Testis (tissue), 2 donors: ENCODE measurements at regions not wholly inside any gene's neighbourhood (a gene's known extent, or its start where the extent isn't known, plus 50 kb on each side); places are given as distances from the start of the nearest gene placed in this dataset.
A peak's percentile ranks its signal among the peaks of the same experiment; 100 is the strongest.

Experiments used
- DNase-seq: peaks from one replicate; pipeline ENCODE4 v3.0.0-alpha.2; 2019
- H3K27ac ChIP-seq, 2 donors: fragments of 200-600 bp; sonication (generic); one replicate each; pipeline ENCODE4 v1.5.1; 2019
- H3K27me3 ChIP-seq: fragments of 200-600 bp; sonication (generic); one replicate; pipeline ENCODE4 v1.5.1; 2019
- H3K36me3 ChIP-seq: fragments of 200-600 bp; sonication (generic); one replicate; pipeline ENCODE4 v1.5.1; 2017; ENCODE audit warnings: low read depth; ENCODE audit errors: missing control alignments
- H3K4me1 ChIP-seq: fragments of 200-600 bp; sonication (generic); one replicate; pipeline ENCODE4 v1.5.1; 2019
- H3K4me3 ChIP-seq, 2 donors: fragments of 200-600 bp; sonication (generic); one replicate each; pipeline ENCODE4 v1.5.1; 2017 to 2019
- H3K9me3 ChIP-seq: fragments of 200-600 bp; sonication (generic); one replicate; pipeline ENCODE4 v1.5.1; 2017
- CTCF ChIP-seq, 3 experiments: fragments of 450-650 bp in 2 of 3; fragments of 200-600 bp in 1 of 3; sonication (generic) in 1 of 3; IDR thresholded peaks; one replicate each; pipeline ENCODE4 v1.5.1; 2016 to 2019; ENCODE audit warnings: antibody characterized with exemption in 3 of 3, mild to moderate bottlenecking in 2 of 3, moderate library complexity in 1 of 3
- POLR2A ChIP-seq: fragments of 450-650 bp; IDR thresholded peaks from one replicate; pipeline ENCODE4 v1.6.1; 2017; ENCODE audit warnings: antibody characterized with exemption, mild to moderate bottlenecking, moderate library complexity
- WGBS, 2 donors: methylation state at CpG; one replicate each; pipeline ENCODE4 v1.1.5; 2018; 5-methylcytosine and 5-hydroxymethylcytosine counted together
- intact Hi-C: fragments of 100-400 bp; cut with DNase I; formaldehyde crosslinking; loops from one replicate; pipeline ENCODE4 v1.15.1; 2023; ENCODE audit warnings: low total_unique reads

GRCh38 chr5:72604111-72604797, 97.0 kb upstream of the ZNF366 start:
- Histone ChIP-seq H3K27me3 (no peaks in the 10 kb centered on the region), H3K4me1 (peaks cover 5% of the 10 kb centered on the region), H3K9me3 (no peaks in the 10 kb centered on the region), H3K4me3 (no peak overlapping the region), H3K36me3 (no peaks in the 10 kb centered on the region), H3K27ac (peak overlapping the region in 1 of 2 donors; percentile 16)
- 50 to 63% methylated on average over 11 of the region's 11 CpGs for WGBS, 2 donors
- peak; percentile 23 for DNase-seq
- TF ChIP-seq POLR2A (no peak), CTCF (IDR thresholded peaks at IDR 0.05) (no peak)
- intact Hi-C loops, result no loop called here

GRCh38 chr5:72602696-72603685, 95.8 kb upstream of the ZNF366 start:
- H3K27ac ChIP-seq, result no peak overlapping the region
- 85 to 94% methylated on average over 6 of the region's 6 CpGs for WGBS, 2 donors
- intact Hi-C loops, result no loop called here
- H3K4me1 ChIP-seq, result peaks cover 6% of the 10 kb centered on the region
- H3K36me3 ChIP-seq, result no peaks in the 10 kb centered on the region
- no peak overlapping the region for H3K4me3 ChIP-seq
- no peaks in the 10 kb centered on the region for H3K9me3 ChIP-seq
- DNase-seq, result no peak
- no peaks in the 10 kb centered on the region for H3K27me3 ChIP-seq
- TF ChIP-seq POLR2A, result no peak
- TF ChIP-seq CTCF (IDR thresholded peaks at IDR 0.05), result no peak

GRCh38 chr5:72601861-72602260, 94.7 kb upstream of the ZNF366 start:
- H3K4me1 ChIP-seq, result peaks cover 16% of the 10 kb centered on the region
- 88 to 92% methylated on average over 1 of the region's 1 CpG for WGBS, 2 donors
- intact Hi-C loops, result no loop called here
- H3K27me3 ChIP-seq, result no peaks in the 10 kb centered on the region
- TF ChIP-seq POLR2A (no peak), CTCF (IDR thresholded peaks at IDR 0.05) (no peak)
- no peaks in the 10 kb centered on the region for H3K36me3 ChIP-seq
- no peaks in the 10 kb centered on the region for H3K9me3 ChIP-seq
- no peak for DNase-seq
- no peak overlapping the region for H3K27ac ChIP-seq
- H3K4me3 ChIP-seq, result no peak overlapping the region

GRCh38 chr5:72600391-72600981, 93.3 kb upstream of the ZNF366 start:
- intact Hi-C loops, result no loop called here
- WGBS, 2 donors, result 93 to 95% methylated on average over 3 of the region's 3 CpGs

More at GRCh38 chr5:72600391-72600981, 93.3 kb upstream of the ZNF366 start:
- no peak for TF ChIP-seq POLR2A
- TF ChIP-seq CTCF (IDR thresholded peaks at IDR 0.05), result no peak
- H3K9me3 ChIP-seq, result no peaks in the 10 kb centered on the region
- peaks cover 24% of the 10 kb centered on the region for H3K4me1 ChIP-seq
- H3K27ac ChIP-seq, result no peak overlapping the region
- no peak for DNase-seq
- H3K36me3 ChIP-seq, result no peaks in the 10 kb centered on the region
- no peaks in the 10 kb centered on the region for H3K27me3 ChIP-seq
- no peak overlapping the region for H3K4me3 ChIP-seq
